ENCODE measurements at regions not wholly inside any gene's neighbourhood (a gene's known extent, or its start where the extent isn't known, plus 50 kb on each side); places are given as distances from the start of the nearest gene placed in this dataset.

- Histone ChIP-seq H3K9me3 (no peaks in the 10 kb centered on the region), H3K27ac (no peak overlapping the region), H3K4me1 (no peaks in the 10 kb centered on the region), H3K36me3 (no peaks in the 10 kb centered on the region), H3K4me3 (no peak overlapping the region), H3K27me3 (no peaks in the 10 kb centered on the region)
- DNase-seq (ENCODE audit: low spot score in 2 of 2), result no peak
- TF ChIP-seq CTCF (IDR thresholded peaks at IDR 0.05), result no peak
Measured at GRCh38 chr2:56099963-56100362, 83.8 kb upstream of the CCDC85A start.

- Histone ChIP-seq H3K9me3 (no peaks in the 10 kb centered on the region), H3K4me1 (no peaks in the 10 kb centered on the region), H3K4me3 (no peak overlapping the region), H3K27ac (no peak overlapping the region), H3K27me3 (no peaks in the 10 kb centered on the region), H3K36me3 (no peaks in the 10 kb centered on the region)
- no peak for DNase-seq (ENCODE audit: low spot score in 2 of 2)
- 93% methylated on average over 1 of the region's 1 CpG for WGBS
- TF ChIP-seq POLR2A (IDR thresholded peaks at IDR 0.05) (no peak), EP300 (IDR thresholded peaks at IDR 0.05) (no peak), POLR2AphosphoS5 (IDR thresholded peaks at IDR 0.05) (no peak), CTCF (IDR thresholded peaks at IDR 0.05) (no peak)
Measured at GRCh38 chr2:56100791-56101312, 82.9 kb upstream of the CCDC85A start.

GRCh38 chr2:56102098-56102497 lies 81.7 kb upstream of the CCDC85A start:
- Histone ChIP-seq H3K9me3 (no peaks in the 10 kb centered on the region), H3K4me3 (no peak overlapping the region), H3K27ac (no peak overlapping the region), H3K4me1 (no peaks in the 10 kb centered on the region), H3K36me3 (no peaks in the 10 kb centered on the region), H3K27me3 (no peaks in the 10 kb centered on the region)
- TF ChIP-seq CTCF (IDR thresholded peaks at IDR 0.05) (no peak), POLR2A (IDR thresholded peaks at IDR 0.05) (no peak), POLR2AphosphoS5 (IDR thresholded peaks at IDR 0.05) (no peak), EP300 (IDR thresholded peaks at IDR 0.05) (no peak)
- WGBS, result 20% methylated on average over 1 of the region's 1 CpG
- no peak for DNase-seq (ENCODE audit: low spot score in 2 of 2)

- no peaks in the 10 kb centered on the region for H3K9me3 ChIP-seq
- H3K4me1 ChIP-seq, result no peaks in the 10 kb centered on the region
- no peak for DNase-seq (ENCODE audit: low spot score in 2 of 2)
- TF ChIP-seq EP300 (IDR thresholded peaks at IDR 0.05) (no peak), POLR2A (IDR thresholded peaks at IDR 0.05) (no peak), POLR2AphosphoS5 (IDR thresholded peaks at IDR 0.05) (no peak), CTCF (IDR thresholded peaks at IDR 0.05) (no peak)
- H3K4me3 ChIP-seq, result no peak overlapping the region
- H3K27me3 ChIP-seq, result no peaks in the 10 kb centered on the region
- no peaks in the 10 kb centered on the region for H3K36me3 ChIP-seq
- WGBS, result 85% methylated on average over 2 of the region's 2 CpGs
- H3K27ac ChIP-seq, result no peak overlapping the region
Measured at GRCh38 chr2:56102866-56103265, 80.9 kb upstream of the CCDC85A start.

- WGBS, result 67% methylated on average over 1 of the region's 1 CpG
- H3K4me1 ChIP-seq, result no peaks in the 10 kb centered on the region
- H3K27ac ChIP-seq, result no peak overlapping the region
- no peaks in the 10 kb centered on the region for H3K36me3 ChIP-seq
- TF ChIP-seq EP300 (IDR thresholded peaks at IDR 0.05), result no peak
- TF ChIP-seq CTCF (IDR thresholded peaks at IDR 0.05), result no peak
- no peak for TF ChIP-seq POLR2A (IDR thresholded peaks at IDR 0.05)
- TF ChIP-seq POLR2AphosphoS5 (IDR thresholded peaks at IDR 0.05), result no peak
- H3K9me3 ChIP-seq, result no peaks in the 10 kb centered on the region
- H3K27me3 ChIP-seq, result no peaks in the 10 kb centered on the region
- DNase-seq (ENCODE audit: low spot score in 2 of 2), result no peak
- no peak overlapping the region for H3K4me3 ChIP-seq
Measured at GRCh38 chr2:56104962-56105361, 78.8 kb upstream of the CCDC85A start.
